Stimulated activated CD8-positive, alpha-beta memory T cell treated with anti-CD3 and anti-CD28 coated beads, Interleukin-2, amount 100 ng/mL, for 48 hours (primary cell): ENCODE measurements at regions not wholly inside any gene's neighbourhood (a gene's known extent, or its start where the extent isn't known, plus 50 kb on each side); places are given as distances from the start of the nearest gene placed in this dataset.
"Not testable (repeated sequence)": the region's sequence is repeated elsewhere in the genome, so short reads cannot be mapped to it uniquely, and the experiment has no call there.

Experiments used
- DNase-seq, 2 donors: peaks; one replicate each; pipeline ENCODE4 v3.0.0-alpha.2; 2020; ENCODE audit warnings: low read depth in 2 of 2

DNA sequence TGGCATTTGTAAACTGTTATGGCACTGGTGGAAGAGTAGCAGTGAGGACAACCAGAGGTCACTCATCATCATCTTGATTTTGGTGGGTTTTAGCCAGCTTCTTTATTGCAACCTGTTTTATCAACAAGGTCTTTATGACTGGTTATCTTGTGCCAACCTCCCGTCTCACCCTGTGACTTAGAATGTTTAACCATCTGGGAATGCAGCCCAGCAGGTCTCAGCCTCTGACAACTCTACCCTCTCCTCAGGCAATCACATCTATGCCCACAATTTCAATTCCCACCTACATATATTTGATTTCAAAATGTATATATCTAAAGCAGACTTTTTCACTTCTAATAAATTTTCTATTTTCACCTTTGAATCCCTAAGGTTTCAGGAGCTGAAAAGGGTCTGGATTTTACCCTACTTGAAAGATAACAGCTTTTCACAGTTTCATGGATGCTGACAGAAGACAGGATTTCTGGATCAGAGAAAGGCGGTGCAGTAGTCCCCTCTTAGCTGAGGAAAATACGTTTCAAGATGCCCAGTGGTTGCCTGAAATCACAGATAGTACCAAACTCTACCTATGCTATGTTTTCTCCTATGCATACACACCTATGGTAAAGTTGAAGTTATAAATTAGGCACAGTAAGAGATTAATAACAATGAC, 1171.8 kb downstream of the DIAPH3 start:
- DNase-seq: no peak

DNA sequence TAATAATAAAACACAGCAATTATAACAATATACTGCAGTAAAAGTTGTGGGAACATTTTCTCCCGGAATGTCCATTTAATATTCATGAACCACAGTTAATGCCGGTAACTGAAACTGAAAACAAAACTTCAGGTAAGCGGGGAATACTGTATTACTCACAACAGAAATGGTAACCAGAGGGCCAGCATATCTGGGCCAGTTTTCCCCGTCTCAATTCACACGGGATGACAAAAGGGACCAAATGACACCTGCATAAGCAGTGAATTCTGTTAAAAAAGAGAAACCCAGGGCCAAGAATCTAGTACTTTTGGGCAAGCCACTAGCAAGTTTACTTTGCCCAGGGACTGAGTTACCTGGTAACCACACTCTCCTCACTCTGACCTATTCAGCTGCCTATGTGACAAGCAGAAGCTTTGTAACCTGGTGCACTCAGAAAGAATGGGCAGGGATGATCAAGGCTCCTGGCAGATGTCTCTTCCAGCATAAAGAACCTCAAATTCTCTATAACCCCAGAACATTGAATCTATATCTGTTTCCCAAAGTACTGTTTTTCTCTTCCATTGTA, 1171.2 kb downstream of the DIAPH3 start:
- no peak for DNase-seq

DNA sequence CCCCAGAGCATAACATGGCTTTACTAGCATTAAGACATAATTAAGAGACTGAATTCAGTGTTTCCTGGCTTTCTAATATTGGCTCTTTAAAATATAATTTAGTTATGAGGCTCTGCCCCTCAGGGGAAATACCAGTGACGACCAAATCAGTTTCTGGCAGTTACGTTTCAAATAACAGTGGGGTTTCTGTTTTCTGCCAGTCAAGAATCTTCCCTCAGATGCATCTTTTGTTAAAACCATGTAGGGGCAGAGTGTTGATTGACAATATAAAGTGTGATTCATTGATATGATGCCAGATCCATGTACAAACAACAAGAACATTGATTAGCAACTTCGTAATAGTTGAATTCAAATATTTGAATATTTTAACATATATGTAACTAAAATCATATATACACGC, 1169.7 kb downstream of the DIAPH3 start:
- DNase-seq: no peak

DNA sequence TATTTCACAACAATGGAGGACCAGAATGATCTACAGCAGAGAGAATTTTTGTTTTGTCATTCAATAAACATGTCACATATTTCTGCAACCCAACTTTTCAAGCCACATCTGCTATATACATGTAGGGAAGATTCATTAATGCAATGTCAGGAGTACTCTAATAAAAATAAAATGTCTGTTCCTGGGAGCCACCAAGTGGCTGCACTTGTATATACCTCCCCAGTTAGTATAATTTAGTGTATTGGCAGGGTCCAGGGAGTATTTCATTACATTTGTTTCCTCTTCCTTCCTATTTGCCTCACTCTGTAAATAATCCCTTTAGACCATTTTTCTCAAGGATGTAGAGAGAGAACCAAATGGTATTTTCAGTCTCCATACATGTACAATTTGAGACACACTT, 1169.0 kb downstream of the DIAPH3 start:
- no peak for DNase-seq

DNA sequence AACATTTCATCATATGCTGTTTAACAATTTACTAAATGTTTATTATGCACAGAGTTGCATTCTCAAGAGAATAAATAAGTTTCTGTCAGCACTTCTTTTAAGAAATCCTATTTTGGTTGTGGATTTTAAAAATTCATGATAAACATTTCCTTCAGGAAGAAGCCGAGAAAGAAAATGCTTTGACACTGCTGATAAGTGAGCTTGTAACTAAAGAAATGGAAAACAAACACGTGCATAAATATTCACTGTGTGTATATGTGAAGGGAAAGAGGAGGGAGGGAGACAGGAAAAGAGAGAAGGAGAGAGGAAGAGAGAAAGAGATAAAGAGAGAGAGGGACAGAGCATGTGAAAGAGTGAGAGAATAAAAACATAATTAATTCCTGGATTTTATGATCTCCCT, 1165.0 kb downstream of the DIAPH3 start:
- no peak for DNase-seq

DNA sequence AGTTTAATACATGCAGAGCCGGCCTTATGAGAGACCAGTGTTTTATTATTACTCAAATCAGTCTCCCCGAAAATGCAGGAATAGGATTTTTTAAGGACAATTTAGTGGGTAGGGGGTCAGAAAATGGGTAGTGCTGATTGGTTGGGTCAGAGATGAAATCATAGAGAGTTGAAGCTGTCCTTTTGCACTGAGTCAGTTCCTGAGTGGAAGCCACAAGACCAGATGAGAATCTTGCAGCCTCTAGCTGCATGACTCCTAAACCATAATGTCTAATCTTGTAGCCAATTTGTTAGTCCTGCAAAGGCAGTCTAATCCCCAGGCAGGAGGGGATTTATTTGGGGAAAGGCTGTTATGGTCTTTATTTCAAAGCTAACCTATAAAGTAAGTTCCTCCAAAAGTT, 1163.9 kb downstream of the DIAPH3 start:
- DNase-seq: no peak

DNA sequence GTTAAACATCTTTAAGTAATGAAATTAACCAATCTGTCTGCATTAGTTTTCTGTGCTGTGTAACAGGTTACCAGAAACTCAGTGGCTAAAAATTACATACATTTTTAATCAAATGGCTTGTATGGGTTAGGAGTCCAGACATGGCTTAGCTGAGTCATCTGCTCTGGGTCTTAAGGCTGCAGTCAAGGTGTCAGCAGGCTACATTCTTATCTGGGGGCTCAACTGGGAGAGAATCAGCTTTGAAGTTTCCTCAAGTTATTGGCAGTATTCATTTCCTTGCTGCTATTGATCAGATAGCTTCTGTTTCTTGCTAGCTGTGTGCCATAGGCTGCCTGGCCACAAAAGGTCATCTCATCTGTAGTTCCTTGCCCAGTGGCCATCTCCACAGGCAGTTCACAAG, 1163.0 kb downstream of the DIAPH3 start:
- no peak for DNase-seq

DNA sequence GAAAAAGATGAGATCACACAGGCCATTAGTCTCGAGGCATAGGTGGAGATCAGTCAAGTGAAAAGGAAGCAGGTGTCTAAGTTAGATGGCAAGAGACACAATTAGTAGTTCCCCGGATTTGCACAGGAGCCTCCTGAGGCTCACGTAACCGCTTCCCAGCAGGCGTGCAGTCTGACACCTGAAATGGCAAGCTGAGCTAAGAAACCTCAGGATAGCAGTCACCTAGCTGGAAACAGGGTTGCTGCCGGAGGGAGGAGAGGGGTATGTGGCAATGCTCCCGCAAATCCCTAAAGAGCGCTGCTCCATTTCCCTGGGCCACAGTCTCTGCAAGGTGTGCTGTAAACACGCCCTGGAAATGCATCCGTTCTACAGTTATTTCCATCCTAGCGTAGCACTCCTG, 1151.0 kb downstream of the DIAPH3 start:
- no peak for DNase-seq

DNA sequence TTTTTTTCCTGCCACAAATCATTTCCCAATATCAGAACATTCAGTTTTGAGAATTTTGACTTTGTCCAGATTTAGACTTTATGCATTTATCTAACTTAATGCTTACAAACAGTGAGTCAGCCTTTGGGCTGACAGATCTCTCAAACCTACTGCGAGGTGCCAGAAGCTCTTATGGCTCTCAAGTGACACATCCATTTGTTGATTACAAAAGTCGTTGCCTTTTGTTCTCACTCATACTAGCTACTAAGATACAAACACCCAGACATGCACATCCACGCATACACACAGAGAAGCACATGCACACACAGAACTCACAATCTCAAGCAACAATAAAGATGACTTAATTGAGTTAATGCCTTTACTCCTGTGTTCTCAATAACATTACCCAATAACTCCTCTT, 1147.5 kb downstream of the DIAPH3 start:
- no peak for DNase-seq

DNA sequence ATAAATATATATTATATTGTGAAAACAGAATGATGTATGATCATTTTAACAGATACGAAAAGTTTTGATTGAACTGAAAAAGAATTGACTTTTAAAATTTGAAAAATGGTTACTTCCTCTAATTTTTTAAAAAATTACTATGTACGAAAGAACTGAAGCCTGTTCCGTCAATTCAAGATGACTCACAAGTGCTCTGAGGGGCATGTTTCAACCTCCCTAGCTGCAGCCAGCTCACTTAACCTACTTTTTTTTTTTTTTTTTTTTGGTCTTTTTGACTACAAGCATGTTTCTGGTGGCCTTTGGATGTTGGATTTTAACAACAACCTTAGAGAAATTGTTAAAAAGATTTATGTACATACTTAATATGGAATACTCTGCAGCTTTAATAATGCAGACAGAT, 1139.3 kb downstream of the DIAPH3 start:
- no peak for DNase-seq

DNA sequence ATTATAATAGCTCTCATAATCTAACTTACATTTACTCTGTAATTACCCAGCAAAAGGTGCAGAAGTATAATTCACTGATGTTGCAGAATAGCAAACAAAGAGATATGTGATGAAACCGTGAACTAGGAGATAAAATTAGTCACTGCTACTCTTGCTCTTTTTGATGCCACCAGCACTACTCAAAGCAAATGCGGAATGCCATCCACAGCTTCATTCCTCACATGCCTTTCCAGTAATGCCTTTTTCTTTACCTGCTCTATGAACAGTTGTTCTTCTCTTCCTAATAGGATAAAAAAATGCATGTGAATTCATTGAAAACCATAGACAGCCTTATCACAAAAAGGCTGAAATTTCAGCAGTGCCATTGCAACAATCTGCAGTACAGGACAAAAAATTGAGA, 1129.5 kb downstream of the DIAPH3 start:
- DNase-seq: no peak

DNA sequence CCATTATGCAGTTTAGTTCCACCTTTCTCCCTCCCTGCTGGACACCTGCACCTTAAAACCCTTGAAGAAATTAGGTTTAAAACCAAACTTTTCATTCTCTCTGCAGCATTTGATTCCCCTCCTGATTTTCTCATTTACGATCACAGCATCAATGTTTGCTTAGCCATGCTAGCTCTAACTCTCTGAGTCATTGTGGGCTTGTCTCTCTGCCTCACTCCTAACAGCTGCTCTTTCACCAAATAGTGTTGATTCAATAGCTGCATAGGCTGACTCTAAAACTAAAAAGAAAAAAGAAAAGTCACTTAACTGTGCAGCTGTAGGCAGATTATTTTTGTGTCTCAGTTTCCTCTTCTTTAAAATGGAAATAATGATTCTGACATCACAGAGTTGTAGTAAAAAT, 1124.9 kb downstream of the DIAPH3 start:
- no peak for DNase-seq

DNA sequence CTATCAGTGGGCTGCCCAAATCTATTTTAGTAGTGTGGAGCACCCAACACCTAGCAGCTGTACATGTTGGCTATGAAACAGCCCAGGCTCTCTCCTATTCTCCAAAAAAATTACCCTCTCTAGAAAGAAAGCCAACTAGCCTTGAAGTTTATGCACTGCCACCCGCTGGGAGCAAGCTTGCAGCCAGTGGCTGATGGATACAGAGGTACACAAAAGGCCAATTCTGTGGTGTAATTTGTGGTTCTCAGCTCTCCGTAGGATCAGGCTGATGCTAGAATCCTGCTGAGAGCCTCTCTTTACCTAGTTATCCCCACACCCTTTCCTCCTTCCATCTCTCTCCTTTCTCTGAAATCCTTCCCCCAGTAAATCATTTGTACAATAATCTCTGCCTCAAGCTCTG, 1120.7 kb downstream of the DIAPH3 start:
- no peak for DNase-seq

DNA sequence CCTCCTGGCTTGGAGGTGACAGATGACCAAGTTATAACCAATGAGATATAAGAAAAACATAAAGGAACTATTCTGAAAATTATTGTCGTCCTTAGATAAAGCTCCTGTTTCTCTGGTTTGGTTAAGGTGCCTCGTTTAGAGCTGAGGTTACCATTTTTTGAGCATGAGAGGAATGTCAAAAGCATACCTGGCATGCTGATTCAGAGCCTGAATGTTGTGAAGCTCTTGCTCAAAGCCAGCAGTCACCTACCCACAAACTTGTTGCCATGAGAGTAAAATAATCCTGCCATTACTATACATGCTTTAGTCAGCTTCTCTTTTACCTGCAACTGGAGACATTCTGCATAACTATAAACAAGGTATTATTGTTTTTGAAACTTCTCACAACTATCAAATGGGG, 1116.2 kb downstream of the DIAPH3 start:
- DNase-seq: no peak

DNA sequence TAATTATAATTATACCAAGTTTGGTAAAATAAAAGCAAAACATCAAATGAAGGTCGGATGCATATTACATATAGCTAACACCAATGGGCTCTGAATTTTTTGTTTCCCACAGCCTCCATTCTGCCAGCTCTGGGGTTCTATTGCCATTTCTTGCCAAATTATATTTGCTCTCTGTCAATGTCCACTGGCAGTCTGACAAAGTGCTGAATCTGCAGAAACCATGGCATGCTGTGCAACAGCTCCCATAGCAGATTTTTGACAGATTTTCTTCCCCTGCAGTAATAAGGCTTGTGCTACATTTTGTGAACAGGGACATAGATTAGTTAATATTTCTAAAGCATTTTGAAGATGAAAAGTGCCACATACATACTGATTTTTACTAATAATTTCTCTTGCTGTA, 1102.1 kb downstream of the DIAPH3 start:
- DNase-seq: no peak

DNA sequence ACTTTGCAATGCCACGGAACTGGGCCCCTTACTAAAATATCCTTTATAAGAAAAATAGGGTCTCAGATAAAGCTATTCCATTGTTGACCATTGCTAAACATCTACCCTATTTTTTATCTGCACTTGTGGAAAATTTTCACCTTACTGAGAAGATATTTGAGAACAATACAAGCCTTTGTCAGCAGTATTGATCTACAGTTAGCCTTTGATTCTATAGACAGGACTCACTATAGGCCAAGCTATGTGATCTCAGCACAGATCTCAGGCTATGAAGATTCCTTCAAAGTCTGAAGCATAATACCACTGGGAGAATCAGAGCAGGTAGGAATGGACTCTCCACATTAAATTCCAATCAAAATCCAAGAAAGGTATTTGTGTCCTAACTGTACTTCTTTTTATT, 1099.7 kb downstream of the DIAPH3 start:
- no peak for DNase-seq

DNA sequence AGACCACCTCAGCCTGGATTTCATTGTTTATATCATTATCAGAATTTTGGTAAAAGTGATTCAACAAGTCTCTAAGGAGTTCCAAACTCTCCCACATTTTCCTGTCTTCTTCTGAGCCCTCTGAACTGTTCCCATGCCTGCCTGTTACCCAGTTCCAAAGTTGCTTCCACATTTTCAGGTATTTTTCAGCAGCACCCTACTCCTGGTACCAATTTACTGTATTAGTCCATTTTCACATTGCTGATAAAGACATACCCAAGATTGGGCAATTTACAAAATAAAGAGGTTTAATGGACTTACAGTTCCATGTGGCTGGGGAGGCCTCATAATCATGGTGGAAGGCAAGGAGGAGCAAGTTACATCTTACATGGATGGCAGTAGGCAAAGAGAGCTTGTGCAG, 1087.3 kb downstream of the DIAPH3 start:
- DNase-seq: not testable (repeated sequence)

DNA sequence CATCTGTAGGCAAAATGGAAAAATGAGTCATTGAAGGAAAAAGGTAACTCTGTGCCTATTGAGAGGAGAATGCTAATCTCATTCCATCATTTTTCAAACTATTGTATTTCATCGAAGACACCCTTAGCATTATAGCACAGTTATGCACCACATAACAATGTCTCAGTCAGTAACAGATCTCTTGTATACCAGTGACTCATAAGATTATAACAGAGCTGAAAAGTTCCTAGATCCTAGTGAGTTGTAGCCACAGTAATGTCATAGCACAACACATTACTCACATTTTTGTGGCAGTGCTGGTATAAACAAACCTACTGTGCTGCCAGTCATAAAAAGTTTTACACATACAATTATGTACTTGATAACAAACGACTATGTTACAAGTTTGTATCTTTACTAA, 1077.6 kb downstream of the DIAPH3 start:
- DNase-seq: no peak

DNA sequence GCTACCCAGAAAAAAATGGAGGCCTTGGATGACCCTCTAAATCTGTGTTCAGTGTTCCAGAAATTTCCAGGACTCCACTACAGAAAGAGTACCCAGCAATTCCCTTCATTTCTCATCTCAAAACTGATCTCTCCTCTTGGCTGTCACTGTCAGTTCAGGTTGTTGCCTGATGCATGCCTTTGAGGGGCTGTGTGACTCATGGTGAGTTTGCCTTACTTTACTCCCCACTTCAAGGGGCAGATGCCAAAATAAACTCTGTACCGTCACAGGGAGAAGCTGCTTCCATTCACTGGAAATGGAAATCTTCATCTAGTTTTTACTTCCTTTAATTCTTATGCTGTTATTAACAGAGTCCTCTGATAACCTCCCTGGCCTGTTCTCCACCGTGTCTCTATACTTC, 1075.0 kb downstream of the DIAPH3 start:
- no peak for DNase-seq

DNA sequence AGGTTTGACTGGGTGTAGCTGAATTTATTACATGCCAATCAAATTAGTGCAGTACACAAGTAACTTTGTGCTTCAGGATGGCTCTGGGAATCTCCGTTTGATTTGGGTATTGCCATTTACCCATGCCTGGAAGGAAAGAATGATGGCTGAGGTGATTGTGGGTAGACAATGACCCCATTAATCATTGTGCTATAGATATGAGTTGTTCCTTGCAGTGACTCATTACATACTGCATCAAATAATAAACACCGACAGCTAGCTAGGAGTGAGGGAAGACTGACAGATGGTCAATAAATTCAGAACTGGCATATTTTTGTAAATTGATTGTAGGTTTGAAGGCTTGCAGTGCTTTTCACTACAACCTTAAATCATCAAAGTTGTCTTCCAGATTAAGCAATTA, 1069.5 kb downstream of the DIAPH3 start:
- no peak for DNase-seq

DNA sequence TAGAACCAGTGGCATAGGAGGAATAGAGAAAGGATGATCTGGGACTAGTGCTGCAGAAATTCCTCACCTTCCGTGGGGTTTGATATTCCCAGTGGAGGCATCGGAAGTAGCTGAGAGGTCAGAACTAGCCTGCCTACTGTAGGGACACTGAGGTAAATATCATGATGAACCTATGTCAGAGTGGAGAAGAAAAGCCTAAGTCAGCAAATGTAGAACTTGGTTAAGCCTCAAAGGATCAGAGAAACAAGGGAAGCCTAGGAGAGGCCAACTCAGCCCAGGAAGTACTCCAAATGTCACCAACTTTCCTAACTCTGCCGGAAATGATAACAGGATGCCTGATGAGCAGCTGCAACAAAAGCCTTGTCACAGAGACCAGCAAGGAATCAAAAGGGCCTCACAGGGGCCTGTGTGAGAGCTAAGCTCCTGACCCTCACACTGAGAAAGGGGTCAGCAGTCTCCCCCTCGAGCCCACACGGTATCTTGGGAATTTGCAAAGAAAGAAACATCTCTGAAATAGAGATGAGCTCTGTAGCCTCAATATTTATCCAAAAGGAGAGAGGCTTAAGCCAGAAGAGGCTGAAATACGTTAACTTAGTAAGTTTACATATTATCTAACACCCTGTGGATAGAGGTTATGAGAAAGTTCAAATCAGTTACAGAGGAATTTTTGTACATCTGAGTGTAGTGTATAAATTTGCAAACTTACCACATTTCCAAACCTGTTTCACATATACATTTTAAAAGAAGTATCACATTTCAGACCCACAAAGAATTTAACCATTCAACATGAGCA, 1064.3 kb downstream of the DIAPH3 start:
- no peak for DNase-seq

DNA sequence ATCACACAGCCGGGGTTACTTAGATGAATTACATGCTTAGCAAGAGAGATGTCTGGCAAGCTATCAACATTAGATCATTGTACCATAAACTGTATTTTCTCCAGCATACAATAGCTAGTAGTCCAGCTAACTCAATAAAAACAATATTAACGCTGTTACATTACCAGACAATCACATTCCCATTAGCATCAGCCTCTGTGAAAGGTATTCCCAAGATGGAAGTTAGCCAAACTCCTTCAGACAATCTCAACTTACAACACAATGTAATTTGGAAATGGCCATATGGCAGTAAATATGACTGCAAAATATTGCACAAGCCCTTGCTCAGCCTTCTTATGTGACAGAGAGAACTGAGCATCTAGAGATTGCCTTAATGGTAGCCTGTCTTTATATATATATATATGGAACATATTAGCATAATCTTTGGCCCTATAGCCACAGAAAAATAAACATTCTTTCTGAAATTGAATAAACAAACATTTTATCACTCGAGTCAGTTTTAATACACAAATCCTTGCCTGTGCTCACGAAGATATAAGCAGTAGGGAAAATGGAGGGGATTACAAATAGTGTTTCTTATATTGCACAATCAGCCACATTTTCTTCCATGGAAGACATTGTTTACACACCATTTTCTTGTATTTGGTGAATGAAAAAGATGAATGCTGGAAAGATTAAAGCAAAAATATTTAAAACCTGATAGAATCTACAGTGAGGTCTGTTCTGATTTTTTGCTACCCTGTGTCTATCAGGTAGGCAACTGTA, 1060.5 kb downstream of the DIAPH3 start:
- no peak for DNase-seq

DNA sequence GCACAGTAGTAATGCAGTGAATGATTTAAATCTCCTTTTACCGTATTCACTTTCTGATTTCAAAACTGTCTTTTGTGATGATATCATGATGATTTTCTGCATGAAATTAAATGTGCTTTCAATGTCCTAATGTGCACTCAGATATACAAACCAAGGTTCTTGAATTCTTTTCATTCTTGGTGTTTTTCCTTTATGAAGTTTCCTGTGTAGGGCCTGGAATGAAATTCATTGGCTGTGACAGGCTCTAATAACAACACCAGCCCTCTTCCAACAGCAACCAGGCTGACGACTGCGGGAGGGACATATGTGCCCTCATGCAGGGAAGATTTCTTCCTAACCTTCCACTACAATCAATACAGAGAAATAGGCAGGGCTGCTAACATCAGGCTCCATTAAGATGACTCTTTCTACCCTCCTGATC, 1052.0 kb downstream of the DIAPH3 start:
- DNase-seq: no peak
